Upper lobe of left lung (tissue), 6 donors: ENCODE measurements at regions not wholly inside any gene's neighbourhood (a gene's known extent, or its start where the extent isn't known, plus 50 kb on each side); places are given as distances from the start of the nearest gene placed in this dataset.

Experiments
- ATAC-seq, 2 donors: fragments of 200-7000 bp; cut with Tn5 transposase; one replicate each; pipeline ENCODE4 v1.9.1; 2022; ENCODE audit warnings: mild to moderate bottlenecking in 2 of 2, moderate library complexity in 2 of 2; ENCODE audit not compliant: low FRiP score in 2 of 2
- DNase-seq, 2 donors: peaks; one replicate each; pipeline ENCODE4 v3.0.0-alpha.2; 2019 to 2020
- H3K27ac ChIP-seq, 4 donors: fragments of 200-600 bp; sonication (generic); one replicate each; pipeline ENCODE4 v1.5.1; 2016 to 2019
- H3K27me3 ChIP-seq, 4 donors: fragments of 200-600 bp; sonication (generic); one replicate each; pipeline ENCODE4 v1.5.1; 2017 to 2019
- H3K36me3 ChIP-seq, 4 donors: fragments of 200-600 bp; sonication (generic); one replicate each; pipeline ENCODE4 v1.5.1; 2016 to 2019
- H3K4me1 ChIP-seq, 4 donors: fragments of 200-600 bp; sonication (generic); one replicate each; pipeline ENCODE4 v1.5.1; 2018 to 2019
- H3K4me3 ChIP-seq, 4 donors: fragments of 200-600 bp; sonication (generic); one replicate each; pipeline ENCODE4 v1.5.1; 2017 to 2019; ENCODE audit warnings: mild to moderate bottlenecking in 2 of 4, moderate library complexity in 1 of 4
- H3K9me3 ChIP-seq, 4 donors: fragments of 200-600 bp; sonication (generic); one replicate each; pipeline ENCODE4 v1.5.1; 2018 to 2019
- EP300 ChIP-seq, 4 donors: sonication (generic); formaldehyde crosslinking; IDR thresholded peaks; one replicate each; pipeline ENCODE4 v1.5.1; 2017; ENCODE audit warnings: antibody characterized with exemption in 4 of 4, control low read depth in 2 of 4
- POLR2A ChIP-seq, 4 donors: fragments of 450-650 bp; IDR thresholded peaks; one replicate each; pipeline ENCODE4 v1.5.1; 2016 to 2017; ENCODE audit warnings: antibody characterized with exemption in 4 of 4, mild to moderate bottlenecking in 2 of 4
- POLR2AphosphoS5 ChIP-seq, 2 donors: sonication (generic); formaldehyde crosslinking; IDR thresholded peaks; one replicate each; pipeline ENCODE4 v1.5.1; 2017; ENCODE audit warnings: antibody characterized with exemption in 2 of 2
- WGBS, 2 donors: methylation state at CpG; one replicate each; pipeline ENCODE4 v1.1.5; 2017 to 2018; 5-methylcytosine and 5-hydroxymethylcytosine counted together
- TF ChIP-seq, protein P1 (sequence below), 6 experiments: fragments of 450-650 bp in 4 of 6; fragments of 200-600 bp in 2 of 6; sonication (generic) in 2 of 6; IDR thresholded peaks; one replicate each; pipeline ENCODE4 v1.5.1; 2016 to 2019; ENCODE audit warnings: antibody characterized with exemption in 6 of 6
- donor health status: DM: no; HTN: no; CAD: no; lungs with moderate emphysema.
- donor health status: DM: no; HTN: yes; CAD: no; lungs with severe emphysema.

DNA sequence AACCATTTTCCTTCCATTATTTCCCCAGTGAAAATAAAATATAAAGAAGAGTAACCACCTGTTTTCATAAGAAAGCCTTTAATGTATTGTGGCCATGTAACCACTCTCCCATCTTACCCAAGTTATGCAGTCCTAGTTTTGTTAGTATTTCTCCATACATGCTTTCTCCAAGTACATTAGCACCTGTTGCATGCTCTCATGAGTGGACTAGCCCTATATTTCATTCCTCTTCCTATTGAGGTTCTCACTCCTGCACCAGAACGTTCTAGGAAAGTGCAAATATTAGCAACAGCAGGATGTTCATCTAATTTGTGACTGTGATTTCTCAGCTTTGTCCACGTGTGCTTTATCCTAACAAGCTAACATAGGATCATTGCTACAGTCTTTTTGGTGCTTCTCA lies 155.1 kb upstream of the NPVF start:
- 66 to 73% methylated on average over 2 of the region's 2 CpGs for WGBS, 2 donors
- H3K27ac ChIP-seq: no peak overlapping the region
- ATAC-seq (no peak), DNase-seq (no peak)
- H3K27me3 ChIP-seq: no peaks in the 10 kb centered on the region
- no peak overlapping the region for H3K4me3 ChIP-seq
- H3K4me1 ChIP-seq: no peaks in the 10 kb centered on the region
- no peaks in the 10 kb centered on the region for H3K9me3 ChIP-seq
- H3K36me3 ChIP-seq: no peaks in the 10 kb centered on the region
- TF ChIP-seq POLR2AphosphoS5 (IDR thresholded peaks at IDR 0.05) (no peak), EP300 (IDR thresholded peaks at IDR 0.05) (no peak), POLR2A (IDR thresholded peaks at IDR 0.05) (no peak)
- TF ChIP-seq, protein P1, sequence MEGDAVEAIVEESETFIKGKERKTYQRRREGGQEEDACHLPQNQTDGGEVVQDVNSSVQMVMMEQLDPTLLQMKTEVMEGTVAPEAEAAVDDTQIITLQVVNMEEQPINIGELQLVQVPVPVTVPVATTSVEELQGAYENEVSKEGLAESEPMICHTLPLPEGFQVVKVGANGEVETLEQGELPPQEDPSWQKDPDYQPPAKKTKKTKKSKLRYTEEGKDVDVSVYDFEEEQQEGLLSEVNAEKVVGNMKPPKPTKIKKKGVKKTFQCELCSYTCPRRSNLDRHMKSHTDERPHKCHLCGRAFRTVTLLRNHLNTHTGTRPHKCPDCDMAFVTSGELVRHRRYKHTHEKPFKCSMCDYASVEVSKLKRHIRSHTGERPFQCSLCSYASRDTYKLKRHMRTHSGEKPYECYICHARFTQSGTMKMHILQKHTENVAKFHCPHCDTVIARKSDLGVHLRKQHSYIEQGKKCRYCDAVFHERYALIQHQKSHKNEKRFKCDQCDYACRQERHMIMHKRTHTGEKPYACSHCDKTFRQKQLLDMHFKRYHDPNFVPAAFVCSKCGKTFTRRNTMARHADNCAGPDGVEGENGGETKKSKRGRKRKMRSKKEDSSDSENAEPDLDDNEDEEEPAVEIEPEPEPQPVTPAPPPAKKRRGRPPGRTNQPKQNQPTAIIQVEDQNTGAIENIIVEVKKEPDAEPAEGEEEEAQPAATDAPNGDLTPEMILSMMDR (IDR thresholded peaks at IDR 0.05): no peak

DNA sequence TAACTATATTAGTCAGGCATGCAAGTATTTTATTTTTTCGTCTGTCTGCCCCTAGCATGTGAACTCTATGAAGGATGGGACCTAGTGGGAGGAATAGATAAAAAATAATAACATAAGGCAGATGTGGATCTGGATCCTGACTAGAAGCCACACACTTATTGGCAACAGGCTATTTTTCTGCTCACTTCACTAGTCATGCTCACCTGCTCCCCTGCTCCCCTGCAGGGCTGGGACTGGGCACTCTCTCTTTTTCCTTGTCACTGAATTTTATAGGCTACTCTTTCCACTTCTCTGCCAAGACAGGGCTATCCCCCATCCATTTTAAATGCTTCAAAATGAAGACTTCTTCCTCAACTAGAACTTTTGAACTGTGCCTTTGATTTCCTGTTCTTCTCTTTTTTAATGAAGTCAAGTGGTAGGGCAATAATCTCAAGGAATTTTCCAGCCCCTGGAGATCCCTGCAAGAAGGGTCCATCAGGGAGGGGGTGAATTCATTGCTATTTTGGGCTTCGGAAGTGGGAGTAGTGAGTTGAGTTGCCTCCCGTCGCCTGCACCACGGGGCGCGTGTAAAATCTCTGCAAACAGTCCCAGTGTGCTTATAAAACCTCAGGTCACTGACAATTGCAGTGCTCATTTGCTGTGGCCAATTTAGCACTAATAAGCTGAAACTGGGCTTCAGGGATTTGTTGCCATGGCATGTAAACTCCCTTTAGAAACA lies 156.7 kb upstream of the NPVF start:
- no peaks in the 10 kb centered on the region for H3K27me3 ChIP-seq
- no peaks in the 10 kb centered on the region for H3K36me3 ChIP-seq
- DNase-seq (peak in 1 of 2 donors; percentile 3), ATAC-seq (no peak)
- no peaks in the 10 kb centered on the region for H3K9me3 ChIP-seq
- WGBS, 2 donors: 79 to 80% methylated on average over 7 of the region's 7 CpGs
- no peak overlapping the region for H3K4me3 ChIP-seq
- no peak overlapping the region for H3K27ac ChIP-seq
- no peaks in the 10 kb centered on the region for H3K4me1 ChIP-seq
- no peak for TF ChIP-seq EP300 (IDR thresholded peaks at IDR 0.05)
- no peak for TF ChIP-seq POLR2AphosphoS5 (IDR thresholded peaks at IDR 0.05)
- TF ChIP-seq, protein P1 (IDR thresholded peaks at IDR 0.05): no peak
- TF ChIP-seq POLR2A (IDR thresholded peaks at IDR 0.05): no peak

DNA sequence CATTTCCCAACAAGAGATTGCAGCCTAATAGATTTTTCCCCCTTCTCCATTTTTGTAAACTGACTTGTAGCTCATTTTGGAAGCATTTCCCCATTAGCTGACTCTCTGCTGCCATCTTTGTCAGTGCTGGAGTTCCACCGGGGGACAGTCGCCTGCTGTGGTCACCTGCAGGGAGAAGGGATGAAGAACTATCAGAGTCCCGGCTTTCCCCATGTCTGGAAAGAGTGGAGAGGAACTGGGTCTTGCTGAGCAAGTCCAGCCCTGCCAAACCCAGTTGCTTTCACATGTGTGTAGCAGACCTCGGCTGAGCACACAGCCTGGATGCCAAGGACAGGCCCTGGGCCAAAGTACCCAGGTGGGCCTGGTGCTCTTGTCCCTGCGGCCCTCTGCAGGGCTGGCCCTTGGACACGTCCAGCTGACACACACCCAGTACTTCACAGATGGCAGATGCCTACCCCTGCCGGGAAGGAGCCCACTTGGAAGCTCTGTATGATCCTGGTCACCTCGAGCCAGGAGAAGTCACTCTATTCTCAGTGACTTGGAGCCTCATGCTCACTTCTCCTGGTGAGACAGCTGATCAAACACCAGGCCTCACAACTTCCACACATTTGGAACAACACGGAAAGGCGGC lies 157.3 kb upstream of the NPVF start:
- no peak overlapping the region for H3K4me3 ChIP-seq
- H3K9me3 ChIP-seq: no peaks in the 10 kb centered on the region
- no peak overlapping the region for H3K27ac ChIP-seq
- peak in 1 of 2 donors; percentile 46 for DNase-seq
- H3K27me3 ChIP-seq: no peaks in the 10 kb centered on the region
- WGBS, 2 donors: 83 to 93% methylated on average over 2 to 10 of the region's 10 CpGs
- no peak for ATAC-seq
- H3K36me3 ChIP-seq: no peaks in the 10 kb centered on the region
- TF ChIP-seq, protein P1 (IDR thresholded peaks at IDR 0.05): no peak
- TF ChIP-seq POLR2A (IDR thresholded peaks at IDR 0.05): no peak
- no peak for TF ChIP-seq POLR2AphosphoS5 (IDR thresholded peaks at IDR 0.05)
- no peak for TF ChIP-seq EP300 (IDR thresholded peaks at IDR 0.05)
- H3K4me1 ChIP-seq: no peaks in the 10 kb centered on the region

DNA sequence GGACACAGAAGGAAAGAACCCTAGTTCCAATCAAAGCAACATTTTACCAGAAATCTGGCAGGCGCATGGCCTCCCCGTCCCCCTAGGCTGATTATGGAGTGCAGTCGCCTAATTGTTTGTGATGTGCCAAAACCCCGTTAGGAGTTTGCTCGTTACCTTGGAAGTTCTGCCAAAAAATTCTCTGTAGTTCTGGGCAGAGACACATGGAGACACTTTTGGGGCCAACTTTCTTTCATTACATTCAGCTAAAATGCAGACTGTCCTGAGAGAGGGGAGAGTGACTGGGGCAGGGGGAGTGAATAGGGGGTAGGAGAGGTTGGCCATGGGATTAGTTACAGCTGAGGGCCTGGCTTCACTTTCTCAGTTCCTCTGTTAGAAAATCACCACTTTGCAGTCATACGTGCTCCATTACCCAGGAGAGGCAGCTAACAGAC lies 158.0 kb upstream of the NPVF start:
- 75 to 89% methylated on average over 6 of the region's 6 CpGs for WGBS, 2 donors
- Histone ChIP-seq H3K4me1 (no peaks in the 10 kb centered on the region), H3K27me3 (no peaks in the 10 kb centered on the region), H3K27ac (no peak overlapping the region), H3K36me3 (no peaks in the 10 kb centered on the region), H3K4me3 (no peak overlapping the region), H3K9me3 (no peaks in the 10 kb centered on the region)
- DNase-seq (no peak), ATAC-seq (no peak)
- TF ChIP-seq POLR2AphosphoS5 (IDR thresholded peaks at IDR 0.05) (no peak), POLR2A (IDR thresholded peaks at IDR 0.05) (no peak), EP300 (IDR thresholded peaks at IDR 0.05) (no peak)
- TF ChIP-seq, protein P1 (IDR thresholded peaks at IDR 0.05): no peak
